GM21447 (cell line): ENCODE measurements at regions not wholly inside any gene's neighbourhood (a gene's known extent, or its start where the extent isn't known, plus 50 kb on each side); places are given as distances from the start of the nearest gene placed in this dataset.

Experiments
- ATAC-seq: cut with Tn5 transposase; IDR thresholded peaks from one replicate; pipeline ENCODE4 v1.9.1; 2021; ENCODE audit not compliant: unreplicated experiment

DNA sequence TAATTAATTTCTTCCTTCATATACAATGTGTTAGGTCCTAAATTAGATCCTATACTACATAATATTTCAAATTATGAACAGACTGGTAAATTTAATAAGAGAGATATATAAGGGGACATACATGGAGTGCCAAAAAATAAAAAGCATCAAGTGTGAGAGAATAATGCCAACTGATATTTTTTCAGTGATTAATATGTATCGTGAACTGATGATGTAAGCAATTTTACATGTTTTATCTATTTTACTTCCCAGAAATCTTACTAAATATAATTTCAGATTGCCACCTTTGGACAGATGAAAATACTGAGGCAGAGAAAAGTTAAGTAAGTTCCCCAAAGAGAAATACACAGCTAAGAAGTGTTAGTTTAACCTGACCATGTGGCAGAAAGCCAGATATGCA lies 870.8 kb downstream of the SLITRK5 start:
- no peak for ATAC-seq

GRCh38 chr13:88544836-88545235 lies 873.7 kb downstream of the SLITRK5 start:
- no peak for ATAC-seq

DNA sequence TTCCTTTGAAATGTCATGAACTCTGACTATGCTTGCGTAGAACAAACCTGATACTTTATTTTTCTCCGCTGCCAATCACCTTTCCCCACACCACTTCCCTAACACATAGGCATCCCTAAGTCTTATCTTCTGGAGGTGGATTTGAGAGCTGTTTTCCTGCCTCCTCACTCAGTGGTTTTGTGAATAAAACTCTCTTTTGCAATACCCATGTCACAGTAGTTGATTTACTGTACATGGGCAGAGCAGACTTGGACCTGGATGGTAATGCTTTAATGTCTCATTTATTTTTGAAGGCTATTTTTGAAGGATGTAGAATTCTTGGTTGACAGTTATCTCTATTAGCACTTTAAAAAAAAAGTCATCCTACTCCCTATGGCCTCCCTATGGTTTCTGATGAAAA lies 881.8 kb downstream of the SLITRK5 start:
- no peak for ATAC-seq

- no peak for ATAC-seq
Measured at GRCh38 chr13:88565566-88565965, 894.4 kb downstream of the SLITRK5 start.

DNA sequence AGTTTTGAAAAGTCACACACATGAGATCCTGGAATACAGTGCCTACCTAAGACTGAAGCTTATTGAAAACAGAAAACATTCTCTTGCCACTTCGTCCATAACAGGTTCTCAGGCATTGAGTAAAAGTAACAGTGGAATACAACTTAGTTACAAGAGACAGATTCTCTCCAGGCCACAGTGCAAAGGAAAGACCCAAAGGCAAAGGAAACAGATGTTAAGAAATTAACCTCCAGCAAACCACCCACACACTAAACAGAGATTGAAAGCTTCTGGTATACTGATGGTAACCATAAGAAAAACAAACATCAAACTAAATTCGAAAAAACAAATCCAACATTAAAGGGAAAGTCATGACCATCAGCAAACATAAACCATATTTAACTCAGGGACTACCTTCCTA lies 914.7 kb downstream of the SLITRK5 start:
- no peak for ATAC-seq

DNA sequence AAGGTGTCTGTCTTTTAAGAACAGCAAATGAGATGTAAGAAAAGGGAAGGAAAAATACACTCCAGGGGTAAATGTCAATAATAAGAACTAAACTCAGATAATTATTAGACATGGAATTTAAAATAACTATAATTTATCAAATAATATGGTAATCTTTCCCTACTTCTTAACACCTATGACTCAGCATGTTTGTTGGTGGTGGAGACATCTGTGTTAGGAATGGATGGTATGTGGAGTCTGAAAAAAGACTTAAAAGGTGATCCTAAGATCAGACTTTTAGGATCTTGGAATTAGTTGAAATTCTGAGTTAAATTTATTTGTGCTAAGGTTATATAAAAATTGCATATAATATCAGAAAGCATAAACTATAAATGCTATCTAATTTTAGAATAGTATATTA lies 915.1 kb downstream of the SLITRK5 start:
- ATAC-seq: no peak

- no peak for ATAC-seq
Measured at GRCh38 chr13:88590574-88590973, 919.4 kb downstream of the SLITRK5 start.

GRCh38 chr13:88592105-88592504 lies 920.9 kb downstream of the SLITRK5 start:
- no peak for ATAC-seq

DNA sequence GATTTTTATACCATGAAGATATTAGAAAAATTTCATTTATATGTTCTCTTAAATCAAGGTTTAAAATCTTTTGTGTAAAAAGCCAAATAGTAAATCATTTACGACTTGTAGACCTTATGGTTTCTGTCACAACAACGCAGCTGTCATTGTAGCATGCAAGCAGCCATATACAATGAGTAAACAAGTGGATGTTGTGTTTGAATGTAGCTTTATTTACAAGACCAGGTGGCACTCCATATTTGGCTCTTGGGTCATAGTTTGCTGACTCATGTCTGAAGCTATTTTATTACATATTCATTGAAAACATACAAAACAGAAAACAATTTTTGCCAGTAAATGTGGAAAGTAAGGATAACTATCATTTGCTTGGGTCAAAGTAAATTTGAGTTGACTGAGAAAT lies 930.8 kb downstream of the SLITRK5 start:
- ATAC-seq: no peak

- ATAC-seq: no peak
Measured at GRCh38 chr13:88602786-88603777, 931.9 kb downstream of the SLITRK5 start.

- no peak for ATAC-seq
Measured at GRCh38 chr13:88617176-88617575, 946.0 kb downstream of the SLITRK5 start.

DNA sequence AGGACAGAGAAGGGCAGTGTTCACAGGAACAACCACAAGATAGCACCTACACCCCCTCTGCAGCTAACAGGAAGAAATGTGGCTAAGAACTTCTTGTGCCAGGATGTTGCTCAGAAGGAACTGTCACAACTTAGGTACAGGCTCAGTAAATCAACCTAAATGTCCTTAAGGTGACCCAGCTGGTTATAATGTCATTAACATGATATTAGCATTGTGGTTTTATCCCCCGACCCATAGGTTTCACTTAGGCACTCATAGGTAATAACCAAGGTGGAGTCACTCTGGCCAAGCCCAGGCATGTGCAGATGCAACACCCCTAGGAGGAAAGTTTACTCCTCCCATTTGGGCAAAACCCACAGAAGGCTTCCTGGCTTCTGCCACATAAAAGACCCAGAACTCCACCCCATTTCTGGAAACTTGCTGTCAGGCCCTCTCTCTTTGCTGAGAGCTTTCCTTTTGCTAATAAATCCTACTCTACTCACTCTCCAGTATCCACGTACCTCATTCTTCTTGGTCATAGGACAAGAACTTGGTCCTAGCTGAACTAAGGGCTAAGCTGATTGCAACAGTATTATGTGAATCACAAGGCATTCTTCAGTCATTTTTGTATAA lies 951.3 kb downstream of the SLITRK5 start:
- ATAC-seq: no peak

- ATAC-seq: no peak
Measured at GRCh38 chr13:88623150-88623549, 952.0 kb downstream of the SLITRK5 start.

- ATAC-seq: no peak
Measured at GRCh38 chr13:88627071-88627470, 955.9 kb downstream of the SLITRK5 start.

GRCh38 chr13:88628882-88629281 lies 957.7 kb downstream of the SLITRK5 start:
- ATAC-seq: no peak

- no peak for ATAC-seq
Measured at GRCh38 chr13:88637935-88638334, 966.8 kb downstream of the SLITRK5 start.

DNA sequence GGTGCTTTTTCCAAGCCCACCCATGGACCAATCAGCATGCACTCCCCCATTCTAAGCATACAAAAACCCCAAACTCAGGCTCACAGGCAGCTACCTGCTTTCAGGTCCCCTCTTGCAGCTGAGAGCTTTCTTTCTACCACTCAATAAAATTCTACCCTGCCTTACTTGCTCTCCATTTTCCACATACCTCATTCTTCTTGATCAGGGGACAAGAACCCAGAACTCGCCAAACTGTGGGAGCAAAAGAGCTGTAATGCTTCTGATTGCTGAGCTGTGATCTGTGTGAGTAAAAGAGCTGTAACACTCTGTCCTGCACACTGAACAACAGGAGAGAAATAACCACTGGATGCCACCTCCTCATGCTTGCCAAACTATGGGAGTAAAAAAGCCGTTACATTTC lies 972.1 kb downstream of the SLITRK5 start:
- no peak for ATAC-seq

- ATAC-seq: no peak
Measured at GRCh38 chr13:88648598-88649373, 977.6 kb downstream of the SLITRK5 start.

- ATAC-seq: no peak
Measured at GRCh38 chr13:88649855-88650254, 978.7 kb downstream of the SLITRK5 start.

GRCh38 chr13:88651531-88651930 lies 980.4 kb downstream of the SLITRK5 start:
- ATAC-seq: no peak

DNA sequence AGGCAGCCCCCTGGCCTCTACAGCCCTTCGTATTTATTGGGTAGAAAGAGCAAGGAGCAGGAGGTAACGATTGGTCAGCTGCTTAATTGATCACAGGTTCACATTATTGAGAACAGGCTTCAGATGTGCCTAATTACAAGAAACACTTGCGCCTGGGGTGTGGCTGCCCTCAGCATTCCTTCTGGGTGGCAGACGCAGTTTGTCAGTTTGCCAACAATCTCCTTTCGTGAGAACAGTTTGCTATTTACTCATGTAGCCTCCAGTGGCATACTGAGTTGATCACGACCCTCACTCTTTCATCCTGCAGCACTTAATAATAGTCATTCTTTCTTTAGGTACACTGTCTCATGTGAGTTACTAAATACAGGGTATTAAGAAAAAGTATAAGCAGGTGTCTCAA lies 985.6 kb downstream of the SLITRK5 start:
- ATAC-seq: no peak

GRCh38 chr13:88670509-88670908 lies 999.3 kb downstream of the SLITRK5 start:
- no peak for ATAC-seq
